HEK293T (cell line): ENCODE measurements at regions not wholly inside any gene's neighbourhood (a gene's known extent, or its start where the extent isn't known, plus 50 kb on each side); places are given as distances from the start of the nearest gene placed in this dataset.

Source experiments
- BHLHE40 ChIP-seq: fragments of 450-650 bp; IDR thresholded peaks from 2 replicates; pipeline ENCODE4 v1.6.1; 2016; ENCODE audit warnings: mild to moderate bottlenecking, moderate library complexity, borderline replicate concordance
- FOXA1 ChIP-seq: fragments of 450-650 bp; IDR thresholded peaks from 2 replicates; pipeline ENCODE4 v1.6.1; 2016; ENCODE audit warnings: mild to moderate bottlenecking
- FOXM1 ChIP-seq: fragments of 450-650 bp; IDR thresholded peaks from 2 replicates; pipeline ENCODE4 v1.6.1; 2017; ENCODE audit warnings: mild to moderate bottlenecking, borderline replicate concordance
- SUZ12 ChIP-seq: fragments of 450-650 bp; IDR thresholded peaks from 2 replicates; pipeline ENCODE4 v1.6.1; 2016; ENCODE audit warnings: mild to moderate bottlenecking

GRCh38 chr2:77920838-77921366, 398.7 kb upstream of the LRRTM4 start:
- no peak for TF ChIP-seq FOXA1
- TF ChIP-seq BHLHE40: no peak
- TF ChIP-seq FOXM1: no peak
- TF ChIP-seq SUZ12: no peak
